ENCODE measurements at regions not wholly inside any gene's neighbourhood (a gene's known extent, or its start where the extent isn't known, plus 50 kb on each side); places are given as distances from the start of the nearest gene placed in this dataset.

DNA sequence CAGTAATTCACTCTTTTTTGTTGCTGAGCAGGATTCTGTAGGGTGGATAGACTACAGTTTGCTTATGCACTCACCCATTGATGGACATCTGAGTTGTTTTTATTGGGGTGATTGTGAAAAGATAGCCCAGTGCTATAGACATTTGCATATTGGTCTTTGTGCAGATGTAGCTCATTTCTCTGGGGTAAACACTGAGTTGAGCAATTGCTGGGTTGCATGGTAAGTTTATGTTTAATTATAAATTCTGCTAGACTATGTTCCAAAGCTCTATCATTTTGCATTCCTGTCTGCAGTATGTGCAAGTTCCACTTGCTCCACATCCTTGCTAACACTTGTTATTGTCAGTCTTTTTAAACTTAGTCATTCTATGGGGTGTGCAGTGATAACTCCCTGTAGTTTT, 65.4 kb upstream of the RFLNA start:
- no peaks in the 10 kb centered on the region; the same call in none of the 2 replicates for H3K27me3 Mint-ChIP-seq (ENCODE audit: low read depth)
- no peaks in the 10 kb centered on the region for H3K79me1 ChIP-seq (ENCODE audit: insufficient read depth, low read depth, low read length, poor library complexity, severe bottlenecking)
- H2BK15ac ChIP-seq (ENCODE audit: low read depth, low read length): no peak overlapping the region
- no peak overlapping the region for H4K5ac ChIP-seq (ENCODE audit: insufficient read length, low read depth, low read length)
- H3K4ac ChIP-seq (ENCODE audit: low read depth, low read length): no peak overlapping the region
- no peak overlapping the region for H3K14ac ChIP-seq (ENCODE audit: insufficient read depth, low read length)
- no peak overlapping the region for H2BK20ac ChIP-seq (ENCODE audit: low read depth, low read length, poor library complexity, severe bottlenecking)
- H2AK5ac ChIP-seq (ENCODE audit: insufficient read length, low read length): no peak overlapping the region
- DNase-seq: no peak
- no peaks in the 10 kb centered on the region for H3K23me2 ChIP-seq (ENCODE audit: insufficient read length, low read depth, low read length, poor library complexity, severe bottlenecking)
- H2BK5ac ChIP-seq (ENCODE audit: insufficient read length, low read length): no peak overlapping the region
- H2AFZ ChIP-seq (ENCODE audit: low read length): no peak overlapping the region
- no peak overlapping the region for H3K18ac ChIP-seq (ENCODE audit: insufficient read length, low read depth, low read length)
- H4K8ac ChIP-seq (replicated peaks; ENCODE audit: insufficient read length, low read depth, low read length): no peak overlapping the region
- H3K27ac Mint-ChIP-seq: no peak overlapping the region
- H3K27me3 ChIP-seq (ENCODE audit: insufficient read depth, low read length): no peaks in the 10 kb centered on the region
- H3K9me3 Mint-ChIP-seq: peaks cover 11 to 12% of the 10 kb centered on the region in 2 experiments
- no peak overlapping the region for H3K23ac ChIP-seq (ENCODE audit: insufficient read length, low read depth, low read length)
- H3K4me1 ChIP-seq (ENCODE audit: insufficient read depth, low read length): no peaks in the 10 kb centered on the region
- H3T11ph ChIP-seq (ENCODE audit: low read length): no peak overlapping the region
- H4K20me1 ChIP-seq (ENCODE audit: control insufficient read depth, insufficient read depth, insufficient read length): no peaks in the 10 kb centered on the region
- peaks cover 8 to 12% (median 12%) of the 10 kb centered on the region in 3 experiments; a peak in 6 of 7 replicates for H3K36me3 Mint-ChIP-seq (ENCODE audit: insufficient read depth in 1 of 3, low read depth in 3 of 3)
- no peak overlapping the region for H3K56ac ChIP-seq (ENCODE audit: insufficient read length, low read depth, low read length)
- TF ChIP-seq, protein P1, sequence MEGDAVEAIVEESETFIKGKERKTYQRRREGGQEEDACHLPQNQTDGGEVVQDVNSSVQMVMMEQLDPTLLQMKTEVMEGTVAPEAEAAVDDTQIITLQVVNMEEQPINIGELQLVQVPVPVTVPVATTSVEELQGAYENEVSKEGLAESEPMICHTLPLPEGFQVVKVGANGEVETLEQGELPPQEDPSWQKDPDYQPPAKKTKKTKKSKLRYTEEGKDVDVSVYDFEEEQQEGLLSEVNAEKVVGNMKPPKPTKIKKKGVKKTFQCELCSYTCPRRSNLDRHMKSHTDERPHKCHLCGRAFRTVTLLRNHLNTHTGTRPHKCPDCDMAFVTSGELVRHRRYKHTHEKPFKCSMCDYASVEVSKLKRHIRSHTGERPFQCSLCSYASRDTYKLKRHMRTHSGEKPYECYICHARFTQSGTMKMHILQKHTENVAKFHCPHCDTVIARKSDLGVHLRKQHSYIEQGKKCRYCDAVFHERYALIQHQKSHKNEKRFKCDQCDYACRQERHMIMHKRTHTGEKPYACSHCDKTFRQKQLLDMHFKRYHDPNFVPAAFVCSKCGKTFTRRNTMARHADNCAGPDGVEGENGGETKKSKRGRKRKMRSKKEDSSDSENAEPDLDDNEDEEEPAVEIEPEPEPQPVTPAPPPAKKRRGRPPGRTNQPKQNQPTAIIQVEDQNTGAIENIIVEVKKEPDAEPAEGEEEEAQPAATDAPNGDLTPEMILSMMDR (conservative IDR thresholded peaks at IDR 0.05): no peak
- H3K27ac ChIP-seq (ENCODE audit: insufficient read length, low read depth, low read length): no peak overlapping the region
- H3K79me2 ChIP-seq (ENCODE audit: insufficient read depth, low read length): no peaks in the 10 kb centered on the region
- no peak overlapping the region for H3K9ac ChIP-seq (ENCODE audit: extremely low read depth, insufficient read length, low read length)
- H3K4me2 ChIP-seq (ENCODE audit: insufficient read depth, insufficient read length, low read length): no peak overlapping the region
- peaks cover 4 to 8% of the 10 kb centered on the region in 2 experiments; a peak in 2 of 4 replicates for H3K4me1 Mint-ChIP-seq
- no peak overlapping the region for H3K4me3 Mint-ChIP-seq
- H2BK120ac ChIP-seq (ENCODE audit: low read depth, low read length, poor library complexity, severe bottlenecking): no peak overlapping the region
- H4K91ac ChIP-seq (ENCODE audit: insufficient read length, low read depth, low read length): no peak overlapping the region
- H3K9me3 ChIP-seq (ENCODE audit: control insufficient read depth, low read depth, low read length): no peaks in the 10 kb centered on the region
- no peak overlapping the region for H2BK12ac ChIP-seq (ENCODE audit: insufficient read length, low read depth, low read length)

Measured in H9 (cell line).